HG03571 (cell line): ENCODE measurements at regions not wholly inside any gene's neighbourhood (a gene's known extent, or its start where the extent isn't known, plus 50 kb on each side); places are given as distances from the start of the nearest gene placed in this dataset.

Experiments used
- ATAC-seq: cut with Tn5 transposase; IDR thresholded peaks from one replicate; pipeline ENCODE4 v1.9.1; 2021; ENCODE audit not compliant: unreplicated experiment

GRCh38 chr13:76795701-76796695 is 90.2 kb downstream of the KCTD12 start:
- ATAC-seq, result no peak

GRCh38 chr13:76792731-76793347 is 93.4 kb downstream of the KCTD12 start:
- ATAC-seq, result no peak

DNA sequence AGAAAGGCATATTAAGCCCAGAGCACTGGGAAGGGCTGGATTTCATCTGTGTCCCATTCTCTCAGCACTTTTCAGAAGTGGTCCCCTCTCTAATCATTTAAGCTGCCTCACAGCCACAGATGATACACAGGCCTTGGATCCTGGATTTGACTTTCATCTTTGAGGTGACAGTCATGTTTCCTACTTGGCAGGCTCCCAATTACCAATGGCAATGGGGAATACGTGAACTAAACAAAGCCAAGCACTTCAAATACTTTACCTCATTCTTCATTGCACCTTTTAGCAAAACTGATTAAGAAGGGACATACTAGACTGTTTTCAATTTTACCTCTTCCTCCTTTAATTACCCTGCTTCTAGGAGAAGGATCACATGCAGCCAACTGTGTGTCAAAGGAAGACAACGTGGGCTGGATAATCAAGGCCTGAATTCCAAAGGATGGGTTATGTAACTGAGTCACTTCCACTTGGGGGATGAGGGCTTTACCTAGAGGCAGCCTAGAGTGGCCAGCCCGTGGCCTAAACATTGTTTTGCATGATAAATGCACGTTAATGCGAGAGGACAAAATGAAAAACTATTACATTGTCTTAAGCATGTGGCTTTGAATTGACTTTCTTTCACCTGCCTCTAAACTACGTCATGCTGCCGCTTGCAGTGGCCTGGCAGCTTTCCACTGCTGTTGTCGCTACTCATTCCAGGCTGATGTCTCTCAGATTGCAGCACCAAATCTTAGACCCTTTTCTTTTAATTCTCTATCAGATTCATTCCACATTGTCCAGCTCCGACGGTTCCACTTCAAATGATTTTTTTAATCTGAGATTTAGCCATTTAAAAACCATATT is 95.0 kb downstream of the KCTD12 start:
- ATAC-seq, result no peak

GRCh38 chr13:76790526-76790925 is 95.7 kb downstream of the KCTD12 start:
- no peak for ATAC-seq

DNA sequence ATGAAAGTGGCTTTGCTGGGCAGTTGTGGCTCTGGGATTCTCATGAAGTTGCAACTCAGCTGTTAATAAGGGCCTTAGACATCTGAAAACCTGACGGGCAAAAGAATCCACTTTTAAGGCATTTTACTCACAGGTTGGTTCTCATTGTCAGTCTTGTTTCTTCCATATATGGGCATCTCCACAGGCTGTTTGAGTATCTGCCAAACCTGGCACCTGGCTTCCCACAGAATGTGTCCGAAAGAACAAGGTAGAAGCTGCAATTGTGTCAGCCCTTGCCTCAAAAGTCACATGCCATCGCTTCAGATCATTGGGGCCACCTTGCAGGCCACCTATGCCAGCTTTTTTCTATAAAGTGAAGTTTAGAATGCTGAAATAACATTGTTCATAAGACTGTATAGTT is 102.4 kb downstream of the KCTD12 start:
- ATAC-seq, result no peak

- no peak for ATAC-seq
These were observed 107.4 kb downstream of the KCTD12 start for GRCh38 chr13:76778853-76779252.

DNA sequence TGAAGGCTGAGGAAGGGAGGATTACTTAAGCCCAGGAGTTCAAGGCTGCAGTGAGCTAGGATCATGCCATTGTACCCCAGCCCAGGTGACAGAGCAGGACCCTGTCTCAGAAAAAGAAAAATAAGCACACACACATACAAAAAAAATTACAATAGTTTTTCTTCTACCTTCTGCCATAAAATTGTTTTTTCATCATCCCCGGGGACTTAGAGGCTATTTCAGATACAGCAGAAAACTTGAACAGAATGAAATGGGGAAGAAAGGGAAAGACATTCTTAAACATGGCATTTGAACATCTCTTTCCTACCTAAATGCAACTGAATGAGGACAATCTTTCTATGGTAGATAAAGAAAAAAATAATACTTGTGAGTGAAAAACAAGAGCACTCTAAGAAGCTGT is 109.1 kb downstream of the KCTD12 start:
- no peak for ATAC-seq

- no peak for ATAC-seq
These were observed 111.0 kb downstream of the KCTD12 start for GRCh38 chr13:76775088-76775740.

DNA sequence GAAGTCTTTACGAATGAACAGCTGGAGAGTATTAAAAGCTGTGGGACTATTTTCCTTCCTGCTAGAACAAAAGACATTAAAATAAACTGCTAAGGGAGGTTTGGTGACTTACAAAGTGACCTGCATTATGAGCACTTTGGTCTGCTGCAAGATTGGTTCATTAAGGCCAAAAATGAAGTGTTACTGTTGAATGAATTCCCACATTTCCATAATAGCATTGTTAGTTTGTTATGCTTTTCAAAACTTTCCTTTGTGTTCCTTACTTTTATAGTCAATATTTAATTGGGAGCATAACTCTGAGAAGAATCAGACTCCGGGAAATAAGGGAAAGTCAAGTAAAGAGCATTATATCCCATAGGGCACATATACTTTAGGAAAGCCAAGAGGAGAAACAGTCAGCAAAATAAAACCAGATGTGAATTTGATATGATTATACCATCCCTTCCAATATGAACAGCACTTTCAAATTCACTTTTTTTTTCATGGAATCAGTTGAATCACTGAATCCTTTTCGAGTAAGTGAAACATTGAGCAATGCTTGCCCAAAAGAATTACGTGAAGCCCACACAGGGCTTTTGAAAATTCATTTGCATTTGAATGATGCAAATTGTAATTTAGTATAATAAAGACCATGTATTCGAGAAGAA is 112.6 kb downstream of the KCTD12 start:
- ATAC-seq, result no peak

- no peak for ATAC-seq
These were observed 114.0 kb downstream of the KCTD12 start for GRCh38 chr13:76772241-76772640.

DNA sequence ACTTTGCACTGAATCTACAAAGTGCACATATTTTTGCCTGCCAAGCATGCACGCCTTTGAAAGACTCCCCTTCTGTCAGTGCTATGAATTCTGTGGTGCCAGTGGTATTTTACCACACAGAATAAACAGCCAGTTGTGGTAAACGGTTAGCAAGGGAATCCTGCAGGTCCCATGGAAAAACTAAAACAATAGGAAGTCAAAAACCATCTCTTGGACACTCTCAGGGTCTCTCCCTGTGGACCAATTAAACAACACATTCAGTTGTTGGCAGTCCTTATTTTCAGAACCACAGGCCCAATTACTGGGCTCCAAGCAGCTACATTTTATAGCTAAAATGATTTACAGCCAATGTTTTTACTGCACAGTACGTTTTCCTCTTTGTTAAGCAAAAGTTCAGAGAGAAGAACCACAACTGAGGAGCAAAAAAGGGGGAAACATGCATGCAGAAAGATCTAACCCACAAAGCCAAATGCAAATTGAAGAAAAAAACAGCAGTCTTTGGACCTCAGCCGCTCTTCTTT is 116.9 kb downstream of the KCTD12 start:
- ATAC-seq, result no peak

- no peak for ATAC-seq
These were observed 117.8 kb downstream of the KCTD12 start for GRCh38 chr13:76768384-76768783.

DNA sequence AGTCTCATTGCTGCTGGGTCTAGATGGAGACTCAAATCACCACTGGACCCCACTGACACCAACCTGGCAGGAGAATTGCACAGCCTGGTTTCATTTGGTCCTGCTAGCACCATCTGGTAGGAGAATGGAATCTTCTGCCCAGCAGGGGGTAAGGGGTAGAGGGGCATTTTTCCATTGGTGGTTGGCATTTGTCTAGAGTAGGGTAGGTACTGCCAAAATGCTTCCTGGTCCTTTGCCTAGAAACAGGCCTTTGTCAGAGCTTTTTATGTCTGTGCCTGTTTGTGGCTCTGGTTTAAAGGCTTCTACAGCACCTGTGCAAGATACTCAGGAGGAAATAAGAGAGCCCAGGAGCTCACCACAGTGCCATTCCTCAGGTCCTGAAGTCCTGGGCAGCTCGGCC is 121.3 kb downstream of the KCTD12 start:
- no peak for ATAC-seq

- ATAC-seq, result no peak
These were observed 121.8 kb downstream of the KCTD12 start for GRCh38 chr13:76764429-76764828.

DNA sequence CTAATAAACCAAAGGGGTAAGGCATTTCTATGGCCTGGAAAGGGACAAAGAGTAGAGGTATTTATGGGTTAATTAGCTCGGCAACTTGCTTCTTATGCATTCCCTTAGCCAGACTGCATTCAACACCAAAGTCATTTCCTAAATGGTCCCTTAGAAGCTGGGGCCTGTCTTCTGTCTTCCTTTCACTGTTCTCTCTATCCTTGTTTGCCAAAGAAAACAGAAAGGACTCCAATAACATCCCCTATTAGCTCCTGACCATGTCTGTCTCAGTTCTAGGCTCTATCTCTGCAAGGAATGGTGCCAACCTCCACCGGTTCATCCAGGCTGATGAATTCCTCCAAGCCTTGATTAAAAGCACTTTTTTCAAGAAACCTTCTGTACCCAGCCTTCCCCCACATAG is 123.5 kb downstream of the KCTD12 start:
- ATAC-seq, result no peak

- ATAC-seq, result no peak
These were observed 126.3 kb downstream of the KCTD12 start for GRCh38 chr13:76759877-76760276.

GRCh38 chr13:76758738-76759137 is 127.5 kb downstream of the KCTD12 start:
- ATAC-seq, result no peak

- no peak for ATAC-seq
These were observed 127.9 kb downstream of the KCTD12 start for GRCh38 chr13:76758257-76758656.

DNA sequence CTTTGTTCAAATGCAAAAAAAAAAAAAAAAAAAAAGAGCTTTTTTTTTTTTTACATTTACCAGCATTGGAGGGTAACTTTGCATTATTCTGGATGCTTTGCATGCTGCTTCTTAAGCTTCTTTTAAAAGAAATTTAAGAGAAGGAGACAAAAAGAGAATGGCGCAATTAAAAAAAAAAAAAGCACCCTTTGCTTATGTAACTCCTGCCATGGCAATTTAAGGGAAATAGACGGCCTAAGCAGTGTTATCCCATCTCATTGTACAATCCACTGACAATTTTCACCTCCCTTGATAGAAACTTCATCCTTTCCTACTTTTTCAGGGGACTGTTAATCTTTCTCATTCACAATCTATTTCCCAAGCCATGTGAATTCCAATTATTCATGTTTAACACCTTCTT is 129.8 kb downstream of the KCTD12 start:
- ATAC-seq, result no peak

DNA sequence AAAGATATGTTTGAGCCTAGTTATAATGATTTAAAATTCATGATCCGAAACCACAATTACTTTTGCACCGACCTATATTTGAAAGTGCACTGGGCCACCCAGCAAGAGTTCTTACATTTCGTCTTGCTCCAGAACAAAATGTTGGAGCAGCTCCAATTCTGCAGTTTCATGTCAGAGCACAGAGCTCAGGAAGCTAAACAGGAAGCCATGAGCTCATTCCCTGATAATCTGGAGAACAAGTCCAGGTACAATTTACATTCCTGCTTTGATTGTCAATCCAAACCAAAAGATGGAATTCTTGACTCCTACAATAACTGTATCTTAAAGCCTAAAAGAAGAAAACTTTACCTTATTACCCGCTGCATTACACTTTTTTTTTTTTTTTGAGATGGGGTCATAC is 131.8 kb downstream of the KCTD12 start:
- ATAC-seq, result no peak
